Transverse colon (tissue), 4 donors: ENCODE measurements at regions not wholly inside any gene's neighbourhood (a gene's known extent, or its start where the extent isn't known, plus 50 kb on each side); places are given as distances from the start of the nearest gene placed in this dataset.

Source experiments
- DNase-seq: peaks from one replicate; pipeline ENCODE4 v3.0.0-alpha.2; 2019
- H3K27ac ChIP-seq, 4 donors: fragments of 200-600 bp; sonication (generic); 2 replicates each; pipeline ENCODE4 v1.5.1; 2016 to 2018; ENCODE audit warnings: inconsistent platforms in 4 of 4
- H3K27me3 ChIP-seq: fragments of 200-600 bp; sonication (generic); 2 replicates; pipeline ENCODE4 v1.5.1; 2017; ENCODE audit warnings: inconsistent platforms
- H3K36me3 ChIP-seq, 4 donors: fragments of 200-600 bp; sonication (generic); 2 replicates each; pipeline ENCODE4 v1.5.1; 2017 to 2019; ENCODE audit warnings: inconsistent platforms in 4 of 4
- H3K4me1 ChIP-seq, 4 donors: fragments of 200-600 bp; sonication (generic); 2 replicates each; pipeline ENCODE4 v1.5.1; 2017 to 2020; ENCODE audit warnings: inconsistent platforms in 4 of 4
- H3K4me3 ChIP-seq, 4 donors: fragments of 200-600 bp; sonication (generic); 1 replicate in 1 of 4; 2 replicates in 3 of 4; pipeline versions ENCODE4 v1.5.1 to v1.6.1; 2017 to 2019; ENCODE audit warnings: inconsistent platforms in 4 of 4
- H3K9me3 ChIP-seq, 2 donors: fragments of 200-600 bp; sonication (generic); 2 replicates each; pipeline ENCODE4 v1.5.1; 2017 to 2019; ENCODE audit warnings: inconsistent platforms in 2 of 2
- CTCF ChIP-seq, 5 experiments: fragments of 200-600 bp in 3 of 5; fragments of 450-650 bp in 2 of 5; sonication (generic) in 3 of 5; IDR thresholded peaks; 1 replicate in 2 of 5; 2 replicates in 3 of 5; pipeline ENCODE4 v1.5.1; 2016 to 2017; ENCODE audit warnings: antibody characterized with exemption in 5 of 5, inconsistent platforms in 3 of 5, mild to moderate bottlenecking in 2 of 5, moderate library complexity in 1 of 5
- EP300 ChIP-seq: sonication (generic); formaldehyde crosslinking; IDR thresholded peaks from one replicate; pipeline ENCODE4 v1.6.1; 2017; ENCODE audit warnings: antibody characterized with exemption, low read depth
- POLR2A ChIP-seq: fragments of 450-650 bp; IDR thresholded peaks from one replicate; pipeline ENCODE4 v1.6.1; 2016; ENCODE audit warnings: antibody characterized with exemption, mild to moderate bottlenecking, moderate library complexity
- POLR2AphosphoS5 ChIP-seq, 3 donors: sonication (generic); formaldehyde crosslinking; IDR thresholded peaks; one replicate each; pipeline ENCODE4 v1.6.1; 2016; ENCODE audit warnings: antibody characterized with exemption in 3 of 3
- WGBS, 2 donors: methylation state at CpG; one replicate each; pipeline ENCODE4 v1.1.5; 2018; ENCODE audit warnings: low coverage in 1 of 2; 5-methylcytosine and 5-hydroxymethylcytosine counted together
- in situ Hi-C, 4 donors: fragments of 200-750 bp; cut with MboI; loops; one replicate each; pipeline versions ENCODE4 v1.15.0 to v1.15.1; 2017; ENCODE audit warnings: low sequenced_read_pairs in 3 of 4, low pct_ligation_motif_present in 1 of 4, low pct_unique_long_range_greater_than_20kb in 1 of 4
- intact Hi-C: fragments of 100-400 bp; cut with DNase I; formaldehyde crosslinking; loops from one replicate; pipeline ENCODE4 v1.15.1; 2023; ENCODE audit warnings: low total_unique reads

- WGBS, 2 donors: 45 to 46% methylated on average over 5 to 7 of the region's 7 CpGs
- Histone ChIP-seq H3K4me1 (no peaks in the 10 kb centered on the region), H3K9me3 (no peaks in the 10 kb centered on the region), H3K4me3 (no peak overlapping the region), H3K36me3 (no peaks in the 10 kb centered on the region), H3K27ac (no peak overlapping the region), H3K27me3 (no peaks in the 10 kb centered on the region)
- DNase-seq: no peak
- TF ChIP-seq POLR2A (no peak), POLR2AphosphoS5 (IDR thresholded peaks at IDR 0.05) (no peak), CTCF (IDR thresholded peaks at IDR 0.05) (no peak)
- in situ Hi-C loops: no loop called here
- intact Hi-C loops: no loop called here
Observed at GRCh38 chr20:24289737-24290481, 179.5 kb upstream of the SYNDIG1 start.

GRCh38 chr20:24283186-24283585, 186.2 kb upstream of the SYNDIG1 start:
- in situ Hi-C loops: no loop called here
- TF ChIP-seq POLR2A: no peak
- no peak for TF ChIP-seq EP300
- TF ChIP-seq POLR2AphosphoS5 (IDR thresholded peaks at IDR 0.05): no peak
- no peak for TF ChIP-seq CTCF (IDR thresholded peaks at IDR 0.05)
- Histone ChIP-seq H3K9me3 (no peaks in the 10 kb centered on the region), H3K27me3 (no peaks in the 10 kb centered on the region), H3K36me3 (no peaks in the 10 kb centered on the region), H3K4me3 (no peak overlapping the region), H3K4me1 (no peaks in the 10 kb centered on the region), H3K27ac (no peak overlapping the region)
- 81 to 85% methylated on average over 5 of the region's 5 CpGs for WGBS, 2 donors
- intact Hi-C loops: no loop called here
- DNase-seq: no peak

GRCh38 chr20:24277196-24277595, 192.2 kb upstream of the SYNDIG1 start:
- in situ Hi-C loops: no loop called here

More at GRCh38 chr20:24277196-24277595, 192.2 kb upstream of the SYNDIG1 start:
- no peak overlapping the region for H3K4me3 ChIP-seq
- no peaks in the 10 kb centered on the region for H3K36me3 ChIP-seq
- no peak overlapping the region for H3K27ac ChIP-seq
- DNase-seq: no peak
- intact Hi-C loops: loop anchor here (5.0 kb wide), 1 partner anchor 910 kb away; no protein-coding TSS in a partner anchor
- 83 to 88% methylated on average over 3 to 9 of the region's 9 CpGs for WGBS, 2 donors
- no peaks in the 10 kb centered on the region for H3K4me1 ChIP-seq
- no peaks in the 10 kb centered on the region for H3K27me3 ChIP-seq
- peaks cover 0 to 5% of the 10 kb centered on the region in 2 donors for H3K9me3 ChIP-seq
- TF ChIP-seq EP300: no peak
- no peak for TF ChIP-seq POLR2AphosphoS5 (IDR thresholded peaks at IDR 0.05)
- no peak for TF ChIP-seq POLR2A
- no peak for TF ChIP-seq CTCF (IDR thresholded peaks at IDR 0.05)
